GM12864 (cell line): ENCODE measurements at regions not wholly inside any gene's neighbourhood (a gene's known extent, or its start where the extent isn't known, plus 50 kb on each side); places are given as distances from the start of the nearest gene placed in this dataset.

Experiments
- DNase-seq: peaks from one replicate; pipeline ENCODE4 v3.0.0-alpha.2; 2011; ENCODE audit warnings: low read depth
- H3K4me3 ChIP-seq: 2 replicates; pipeline ENCODE4 v1.5.1; 2011; ENCODE audit warnings: mild to moderate bottlenecking, low read depth, low read length, control low read depth
- TF ChIP-seq, protein P1 (sequence below): IDR thresholded peaks from 2 replicates; pipeline ENCODE4 v1.5.1; 2011; ENCODE audit warnings: low read depth, mild to moderate bottlenecking, moderate library complexity, low read length, control low read depth, inconsistent platforms; ENCODE audit errors: missing control alignments

DNA sequence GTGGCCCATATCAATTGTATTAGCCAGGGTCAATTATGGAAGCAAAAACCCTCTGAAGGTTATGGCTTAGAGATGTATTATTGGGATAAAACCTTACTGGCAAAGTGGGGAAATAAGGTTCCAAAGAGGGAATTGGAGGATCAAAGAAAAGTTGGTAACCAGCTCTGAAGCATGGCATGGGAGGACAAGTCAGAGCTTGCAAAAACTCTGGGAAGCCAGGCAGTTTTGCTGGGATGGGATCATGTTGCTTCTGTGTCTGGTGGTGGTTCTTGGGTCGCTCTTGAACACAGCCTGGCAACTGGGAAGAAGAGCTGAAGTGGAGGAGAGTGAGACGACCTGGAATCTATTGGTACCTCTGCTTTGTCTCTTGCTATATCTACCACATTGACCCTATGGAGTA is 162.6 kb downstream of the PMAIP1 start:
- TF ChIP-seq, protein P1, sequence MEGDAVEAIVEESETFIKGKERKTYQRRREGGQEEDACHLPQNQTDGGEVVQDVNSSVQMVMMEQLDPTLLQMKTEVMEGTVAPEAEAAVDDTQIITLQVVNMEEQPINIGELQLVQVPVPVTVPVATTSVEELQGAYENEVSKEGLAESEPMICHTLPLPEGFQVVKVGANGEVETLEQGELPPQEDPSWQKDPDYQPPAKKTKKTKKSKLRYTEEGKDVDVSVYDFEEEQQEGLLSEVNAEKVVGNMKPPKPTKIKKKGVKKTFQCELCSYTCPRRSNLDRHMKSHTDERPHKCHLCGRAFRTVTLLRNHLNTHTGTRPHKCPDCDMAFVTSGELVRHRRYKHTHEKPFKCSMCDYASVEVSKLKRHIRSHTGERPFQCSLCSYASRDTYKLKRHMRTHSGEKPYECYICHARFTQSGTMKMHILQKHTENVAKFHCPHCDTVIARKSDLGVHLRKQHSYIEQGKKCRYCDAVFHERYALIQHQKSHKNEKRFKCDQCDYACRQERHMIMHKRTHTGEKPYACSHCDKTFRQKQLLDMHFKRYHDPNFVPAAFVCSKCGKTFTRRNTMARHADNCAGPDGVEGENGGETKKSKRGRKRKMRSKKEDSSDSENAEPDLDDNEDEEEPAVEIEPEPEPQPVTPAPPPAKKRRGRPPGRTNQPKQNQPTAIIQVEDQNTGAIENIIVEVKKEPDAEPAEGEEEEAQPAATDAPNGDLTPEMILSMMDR: no peak
- no peak for DNase-seq
- no peak overlapping the region for H3K4me3 ChIP-seq

DNA sequence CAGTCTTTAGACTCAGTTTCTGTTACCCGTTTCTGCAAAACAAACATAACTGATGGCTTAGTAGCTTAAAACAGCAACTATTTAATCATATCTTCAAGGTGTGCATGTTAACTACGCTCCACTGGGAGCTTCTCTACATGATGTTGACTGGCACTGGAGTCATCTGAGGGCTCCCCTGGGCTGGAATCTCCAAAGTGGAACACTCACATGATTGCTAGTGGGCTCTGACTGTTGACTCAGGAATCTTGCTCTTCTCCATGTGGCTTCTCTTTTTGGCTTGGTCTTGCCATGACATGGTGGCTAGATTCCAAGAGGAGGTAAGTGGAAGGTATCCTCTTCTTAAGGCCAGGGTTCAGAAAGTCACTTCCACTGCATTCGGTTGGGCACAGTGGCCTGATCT is 160.8 kb downstream of the PMAIP1 start:
- H3K4me3 ChIP-seq: no peak overlapping the region
- DNase-seq: no peak
- TF ChIP-seq, protein P1: no peak

DNA sequence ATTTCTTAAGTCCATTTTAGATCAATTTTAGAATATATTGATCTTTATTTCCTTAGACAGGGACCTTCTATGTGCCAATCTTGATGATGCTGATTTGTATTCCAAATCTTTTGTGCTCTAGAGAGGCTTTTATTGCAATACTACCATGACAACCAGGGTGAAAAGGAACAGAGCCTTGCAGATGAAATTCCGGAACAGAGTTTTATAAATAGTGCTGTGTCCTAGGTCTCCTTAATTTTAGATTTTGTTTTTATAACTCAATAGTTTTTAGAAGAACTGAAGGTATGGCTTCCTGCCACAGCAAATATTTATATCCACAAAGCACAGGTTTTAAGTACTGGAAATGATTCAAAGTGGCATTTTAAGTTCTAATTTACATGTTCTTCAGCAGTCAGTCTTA is 160.2 kb downstream of the PMAIP1 start:
- no peak overlapping the region for H3K4me3 ChIP-seq
- DNase-seq: no peak
- TF ChIP-seq, protein P1: no peak

DNA sequence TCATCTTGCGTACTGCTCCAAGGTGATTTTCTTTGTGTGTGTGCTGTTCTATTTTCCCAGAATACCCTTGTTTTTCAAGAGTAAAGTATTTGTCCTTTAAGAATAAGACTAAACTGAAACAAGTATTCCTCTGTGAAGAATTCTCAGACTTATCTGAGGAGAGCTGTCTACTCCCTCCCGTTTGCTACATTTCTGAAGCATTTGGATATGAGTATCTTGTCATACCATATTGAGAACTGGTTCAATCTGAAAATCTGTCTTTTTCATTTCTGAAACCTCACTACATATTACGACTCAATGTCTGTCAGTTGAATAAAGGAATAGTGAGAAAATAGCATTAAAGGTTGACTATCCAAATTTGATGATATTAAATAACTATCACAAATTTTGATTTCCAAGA is 159.4 kb downstream of the PMAIP1 start:
- DNase-seq: no peak
- TF ChIP-seq, protein P1: no peak

DNA sequence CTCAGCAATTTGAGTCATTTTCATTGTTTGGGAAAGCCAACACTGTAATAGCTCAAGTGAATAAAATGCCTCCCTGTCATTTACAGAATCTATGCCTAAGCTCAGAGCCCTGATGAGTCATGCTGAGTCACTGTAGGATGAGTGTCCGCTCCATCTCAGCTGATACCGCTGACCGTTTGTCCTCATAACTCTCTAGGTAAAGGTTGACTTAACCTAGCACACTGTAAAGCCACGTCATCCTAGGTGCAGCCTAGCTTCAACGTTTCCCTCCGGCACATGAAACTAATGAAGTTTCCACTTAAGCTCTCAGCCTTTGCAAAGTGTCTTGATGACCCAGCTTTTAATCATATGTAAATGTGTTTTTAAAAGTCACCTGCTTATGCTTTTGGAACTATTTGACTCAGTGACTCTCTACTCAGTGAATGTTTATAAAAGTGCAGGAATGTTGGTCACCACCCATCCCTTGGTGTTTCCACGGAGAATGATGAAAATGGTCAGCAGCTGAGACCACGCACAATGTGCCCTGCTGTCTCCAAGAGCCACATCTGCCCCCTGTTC is 154.0 kb downstream of the PMAIP1 start:
- DNase-seq: peak; percentile 1
- H3K4me3 ChIP-seq: no peak overlapping the region

More for the DNA sequence above, 159.4 kb downstream of the PMAIP1 start:
- no peak overlapping the region for H3K4me3 ChIP-seq

DNA sequence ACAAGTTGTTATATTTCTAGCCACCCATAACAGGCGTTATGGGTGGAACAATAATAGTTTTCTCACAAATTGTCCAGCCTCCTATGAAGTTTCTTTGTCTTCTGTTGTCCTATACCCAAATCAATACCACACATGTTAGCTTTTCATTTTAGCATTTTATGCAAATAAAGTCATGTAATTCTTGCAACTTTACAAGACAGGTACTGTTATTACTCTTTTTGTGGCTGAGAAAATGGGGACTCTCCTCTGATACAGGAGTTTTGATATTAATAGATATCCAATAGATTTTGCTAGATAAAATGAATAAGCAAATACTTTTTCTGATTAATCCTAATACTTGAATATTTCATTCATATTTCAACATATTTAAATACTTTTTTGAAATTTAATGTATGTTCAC is 151.0 kb downstream of the PMAIP1 start:
- no peak for DNase-seq
- no peak overlapping the region for H3K4me3 ChIP-seq
- TF ChIP-seq, protein P1: no peak

More for the DNA sequence above, 154.0 kb downstream of the PMAIP1 start:
- TF ChIP-seq, protein P1: no peak

DNA sequence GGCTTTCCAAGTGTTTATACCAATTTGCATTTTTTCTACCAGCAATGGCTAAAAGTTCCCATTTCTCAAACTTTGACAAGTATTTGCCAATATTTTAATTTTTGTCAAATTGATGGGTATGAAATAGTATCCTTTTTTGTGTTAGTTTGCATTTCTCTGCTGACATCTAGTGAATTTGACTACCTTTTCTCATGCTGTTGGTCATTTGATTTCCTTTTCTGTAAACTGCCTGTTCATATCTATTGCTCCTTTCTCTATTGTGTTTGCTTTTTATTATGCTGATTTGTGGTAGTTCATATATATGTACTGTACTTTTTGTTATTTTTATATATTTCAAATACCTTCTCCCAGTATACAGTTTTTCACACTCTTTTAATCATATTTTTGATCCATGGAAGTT is 149.4 kb downstream of the PMAIP1 start:
- TF ChIP-seq, protein P1: no peak
- no peak for DNase-seq
- H3K4me3 ChIP-seq: no peak overlapping the region
